ENCODE measurements at regions not wholly inside any gene's neighbourhood (a gene's known extent, or its start where the extent isn't known, plus 50 kb on each side); places are given as distances from the start of the nearest gene placed in this dataset.
"Not testable (repeated sequence)": the region's sequence is repeated elsewhere in the genome, so short reads cannot be mapped to it uniquely, and the experiment has no call there.

DNA sequence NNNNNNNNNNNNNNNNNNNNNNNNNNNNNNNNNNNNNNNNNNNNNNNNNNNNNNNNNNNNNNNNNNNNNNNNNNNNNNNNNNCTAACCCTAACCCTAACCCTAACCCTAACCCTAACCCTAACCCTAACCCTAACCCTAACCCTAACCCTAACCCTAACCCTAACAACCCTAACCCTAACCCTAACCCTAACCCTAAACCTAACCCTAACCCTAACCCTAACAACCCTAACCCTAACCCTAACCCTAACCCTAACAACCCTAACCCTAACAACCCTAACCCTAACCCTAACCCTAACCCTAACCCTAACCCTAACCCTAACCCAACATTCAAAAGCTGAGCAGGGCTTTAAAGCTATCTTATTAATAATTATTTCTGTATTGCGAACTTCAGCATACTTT, 182.5 kb upstream of the FAM20C start:
- H3K27ac ChIP-seq; in situ Hi-C loops (cut with HindIII; ENCODE audit: low pct_ligation_motif_present, low sequenced_read_pairs); H3K36me3 ChIP-seq (replicated peaks); H3K27me3 ChIP-seq (replicated peaks); H3K4me3 ChIP-seq (ENCODE audit: low read depth, low read length); DNase-seq: not testable (repeated sequence)

- in situ Hi-C loops (cut with HindIII; ENCODE audit: low pct_ligation_motif_present, low sequenced_read_pairs): not testable (repeated sequence)
Observed at GRCh38 chr7:32565-33280, 159.6 kb upstream of the FAM20C start.

GRCh38 chr7:35121-35541, 157.2 kb upstream of the FAM20C start:
- H3K4me3 ChIP-seq (ENCODE audit: low read depth, low read length); DNase-seq; H3K27me3 ChIP-seq (replicated peaks); H3K27ac ChIP-seq; H3K36me3 ChIP-seq (replicated peaks); in situ Hi-C loops (cut with HindIII; ENCODE audit: low pct_ligation_motif_present, low sequenced_read_pairs): not testable (repeated sequence)

More at GRCh38 chr7:32565-33280, 159.6 kb upstream of the FAM20C start:
- H3K36me3 ChIP-seq (replicated peaks); H3K27ac ChIP-seq; DNase-seq; H3K27me3 ChIP-seq (replicated peaks); H3K4me3 ChIP-seq (ENCODE audit: low read depth, low read length): not testable (repeated sequence)

DNA sequence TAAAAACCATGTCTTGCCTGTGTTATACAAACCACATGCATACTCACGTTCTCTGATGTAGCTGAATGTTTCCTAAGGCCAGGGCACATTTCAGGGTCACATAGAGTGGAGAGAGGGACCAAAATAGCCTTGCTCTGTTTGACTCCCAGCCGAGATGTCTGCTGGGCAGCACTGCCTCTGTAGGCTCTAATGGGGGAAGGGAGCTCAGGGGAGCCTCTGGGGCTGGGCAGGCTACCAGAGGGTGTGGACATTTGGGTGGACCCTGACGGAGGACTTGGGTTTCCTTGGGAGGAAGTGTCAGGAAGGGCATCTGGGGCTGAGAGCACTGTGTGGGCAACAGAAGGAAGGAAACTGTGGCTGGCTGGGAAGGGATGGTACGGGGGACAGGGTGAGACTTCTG, 155.8 kb upstream of the FAM20C start:
- H3K4me3 ChIP-seq (ENCODE audit: low read depth, low read length); H3K27me3 ChIP-seq (replicated peaks); H3K36me3 ChIP-seq (replicated peaks); in situ Hi-C loops (cut with HindIII; ENCODE audit: low pct_ligation_motif_present, low sequenced_read_pairs); H3K27ac ChIP-seq; DNase-seq: not testable (repeated sequence)

GRCh38 chr7:37656-38055, 154.7 kb upstream of the FAM20C start:
- H3K27ac ChIP-seq; DNase-seq; H3K27me3 ChIP-seq (replicated peaks); H3K4me3 ChIP-seq (ENCODE audit: low read depth, low read length); H3K36me3 ChIP-seq (replicated peaks); in situ Hi-C loops (cut with HindIII; ENCODE audit: low pct_ligation_motif_present, low sequenced_read_pairs): not testable (repeated sequence)

DNA sequence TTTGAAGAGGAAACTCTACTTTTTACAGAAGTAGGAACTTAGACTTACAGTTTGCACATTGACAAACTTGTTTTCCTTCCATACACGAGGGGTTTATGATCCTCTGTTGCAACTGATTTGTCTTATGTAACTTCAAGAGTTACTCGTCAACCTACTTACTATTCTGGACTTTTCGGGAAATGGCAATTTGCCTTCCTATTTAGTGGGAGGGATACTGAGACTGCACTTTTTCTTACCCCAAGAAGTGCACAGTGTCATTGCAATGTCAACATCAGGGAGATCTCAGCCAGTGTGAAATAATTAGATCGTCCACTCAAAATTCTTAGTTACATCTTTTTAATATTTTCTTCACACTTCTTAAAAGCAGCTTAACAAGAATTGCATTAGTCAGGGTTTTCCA, 153.9 kb upstream of the FAM20C start:
- H3K27ac ChIP-seq; H3K36me3 ChIP-seq (replicated peaks); H3K4me3 ChIP-seq (ENCODE audit: low read depth, low read length); in situ Hi-C loops (cut with HindIII; ENCODE audit: low pct_ligation_motif_present, low sequenced_read_pairs); DNase-seq; H3K27me3 ChIP-seq (replicated peaks): not testable (repeated sequence)

DNA sequence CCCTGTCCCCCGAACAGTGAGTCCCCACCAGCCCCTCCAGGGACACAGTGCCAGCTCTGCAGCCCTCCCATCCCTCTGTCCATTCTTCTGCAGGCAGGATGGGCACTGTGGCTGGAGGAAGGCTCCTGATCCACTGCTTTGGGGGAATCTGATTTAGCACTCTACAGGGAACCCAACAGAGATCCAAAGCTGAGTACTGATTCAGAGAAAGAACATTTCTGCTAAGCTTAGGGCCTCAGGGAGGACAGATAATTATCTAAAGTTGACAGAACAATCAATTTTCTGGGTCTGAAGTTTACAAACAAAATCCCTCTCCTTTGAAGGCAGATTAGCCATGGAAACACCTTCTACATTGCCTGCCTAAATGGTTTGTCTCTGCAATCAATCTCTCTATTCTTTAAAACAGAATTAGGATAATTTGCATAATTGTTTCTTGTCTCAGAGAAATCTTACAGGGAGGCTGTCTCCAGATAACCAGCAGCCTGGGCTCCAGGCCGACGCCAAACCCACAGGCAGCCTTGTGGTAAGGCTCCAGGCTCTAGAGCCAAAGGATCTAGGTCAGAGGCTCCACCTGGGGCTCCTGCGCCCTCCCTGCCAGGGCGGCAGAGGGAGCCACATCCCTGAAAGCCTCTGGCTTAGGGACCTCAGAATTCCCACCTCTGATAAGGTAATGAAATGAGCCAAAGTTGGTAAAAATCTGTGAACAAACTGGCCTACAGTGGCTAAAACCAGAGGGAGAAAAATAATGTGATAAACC, 152.2 kb upstream of the FAM20C start:
- TF ChIP-seq, protein P1, sequence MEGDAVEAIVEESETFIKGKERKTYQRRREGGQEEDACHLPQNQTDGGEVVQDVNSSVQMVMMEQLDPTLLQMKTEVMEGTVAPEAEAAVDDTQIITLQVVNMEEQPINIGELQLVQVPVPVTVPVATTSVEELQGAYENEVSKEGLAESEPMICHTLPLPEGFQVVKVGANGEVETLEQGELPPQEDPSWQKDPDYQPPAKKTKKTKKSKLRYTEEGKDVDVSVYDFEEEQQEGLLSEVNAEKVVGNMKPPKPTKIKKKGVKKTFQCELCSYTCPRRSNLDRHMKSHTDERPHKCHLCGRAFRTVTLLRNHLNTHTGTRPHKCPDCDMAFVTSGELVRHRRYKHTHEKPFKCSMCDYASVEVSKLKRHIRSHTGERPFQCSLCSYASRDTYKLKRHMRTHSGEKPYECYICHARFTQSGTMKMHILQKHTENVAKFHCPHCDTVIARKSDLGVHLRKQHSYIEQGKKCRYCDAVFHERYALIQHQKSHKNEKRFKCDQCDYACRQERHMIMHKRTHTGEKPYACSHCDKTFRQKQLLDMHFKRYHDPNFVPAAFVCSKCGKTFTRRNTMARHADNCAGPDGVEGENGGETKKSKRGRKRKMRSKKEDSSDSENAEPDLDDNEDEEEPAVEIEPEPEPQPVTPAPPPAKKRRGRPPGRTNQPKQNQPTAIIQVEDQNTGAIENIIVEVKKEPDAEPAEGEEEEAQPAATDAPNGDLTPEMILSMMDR (IDR thresholded peaks at IDR 0.05; ENCODE audit: low read depth, low read length, missing control alignments): peak; percentile 38
- H3K27me3 ChIP-seq (replicated peaks); DNase-seq; in situ Hi-C loops (cut with HindIII; ENCODE audit: low pct_ligation_motif_present, low sequenced_read_pairs); H3K4me3 ChIP-seq (ENCODE audit: low read depth, low read length); H3K36me3 ChIP-seq (replicated peaks); H3K27ac ChIP-seq: not testable (repeated sequence)

DNA sequence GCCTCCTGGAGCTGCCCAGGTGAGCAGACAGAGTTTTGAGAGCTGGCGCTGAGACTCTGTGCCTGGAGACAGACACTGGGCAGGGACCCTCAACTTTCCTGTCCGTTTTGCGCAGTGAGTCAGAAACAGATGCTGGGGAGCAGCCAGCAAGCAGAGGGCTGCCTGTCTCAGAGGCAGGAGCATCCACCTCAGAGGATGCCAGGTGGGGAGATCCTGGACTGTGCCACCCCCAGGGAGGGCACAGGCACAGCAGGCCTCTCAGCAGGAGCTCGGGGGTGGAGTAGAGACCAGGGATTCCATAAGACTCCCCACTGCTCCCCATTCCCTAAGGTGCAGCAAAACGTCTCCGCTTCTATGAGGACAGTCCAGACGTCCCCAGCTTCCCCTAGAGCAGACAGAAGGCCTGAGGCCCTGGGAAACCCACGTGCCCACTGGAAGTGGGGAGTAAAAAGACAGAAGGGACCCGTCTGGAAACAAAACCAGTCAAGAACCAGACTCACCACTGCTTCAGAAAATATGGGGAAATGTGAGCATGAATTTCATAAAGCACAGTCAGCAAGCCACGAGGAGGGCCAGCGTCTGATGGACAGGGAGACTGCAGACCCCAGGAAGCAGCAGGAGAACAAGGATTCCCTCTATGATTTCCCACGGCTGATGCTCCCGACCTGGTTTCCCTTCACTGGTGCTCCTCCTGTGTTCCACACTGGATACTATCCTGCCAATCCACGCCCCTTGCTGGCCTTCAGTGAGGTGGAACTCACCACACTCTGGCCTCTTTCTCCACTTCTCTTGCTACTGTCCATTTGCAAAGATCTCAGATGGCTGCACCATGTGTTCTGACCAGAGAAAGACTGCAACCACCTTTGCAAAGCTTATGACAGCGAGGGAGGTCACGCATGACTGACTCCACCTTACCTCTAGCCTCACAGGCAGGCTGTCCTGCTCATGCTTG, 151.3 kb upstream of the FAM20C start:
- peaks cover 3% of the 10 kb centered on the region for H3K27me3 ChIP-seq (replicated peaks)
- no peak overlapping the region for H3K27ac ChIP-seq
- in situ Hi-C loops (cut with HindIII; ENCODE audit: low pct_ligation_motif_present, low sequenced_read_pairs): no loop called here

More for the DNA sequence above, 151.3 kb upstream of the FAM20C start:
- Histone ChIP-seq H3K36me3 (replicated peaks) (no peaks in the 10 kb centered on the region), H3K4me3 (ENCODE audit: low read depth, low read length) (no peak overlapping the region)
- TF ChIP-seq, protein P1 (IDR thresholded peaks at IDR 0.05; ENCODE audit: low read depth, low read length, missing control alignments): no peak
- no peak for DNase-seq
